Activated B cell treated with CpG ODN at 0.5 μM for 24 hours (primary cell): ENCODE measurements at regions not wholly inside any gene's neighbourhood (a gene's known extent, or its start where the extent isn't known, plus 50 kb on each side); places are given as distances from the start of the nearest gene placed in this dataset.

Experiments
- ATAC-seq: fragments of 200-7000 bp; cut with Tn5 transposase; one replicate; pipeline ENCODE4 v1.10.0; 2021; ENCODE audit warnings: low read depth, mild to moderate bottlenecking, moderate library complexity
- CTCF ChIA-PET: fragments of 350-600 bp; sonication (Branson Sonifier 250); formaldehyde crosslinking; loops from one replicate; lab custom pipeline; 2021; ENCODE audit warnings: antibody characterized with exemption; lab: Charles Lee
- POLR2A ChIA-PET: fragments of 350-600 bp; sonication (Branson Sonifier 250); formaldehyde crosslinking; loops from one replicate; lab custom pipeline; 2021; ENCODE audit warnings: antibody characterized with exemption; lab: Charles Lee
- DNase-seq: peaks from one replicate; pipeline ENCODE4 v3.0.0; 2022
- H3K27ac Mint-ChIP-seq: one replicate; pipeline ENCODE4 v1.8.0; 2020; ENCODE audit warnings: mixed read lengths
- H3K27me3 Mint-ChIP-seq: one replicate; pipeline ENCODE4 v1.8.0; 2021; ENCODE audit warnings: mixed read lengths
- H3K36me3 Mint-ChIP-seq: one replicate; pipeline ENCODE4 v1.8.0; 2021; ENCODE audit warnings: low read depth, mixed read lengths
- H3K4me1 Mint-ChIP-seq: one replicate; pipeline ENCODE4 v1.8.0; 2021; ENCODE audit warnings: mixed read lengths
- H3K4me3 Mint-ChIP-seq: one replicate; pipeline ENCODE4 v1.8.0; 2020; ENCODE audit warnings: mild to moderate bottlenecking, mixed read lengths
- H3K9me3 Mint-ChIP-seq: one replicate; pipeline ENCODE4 v1.8.0; 2020; ENCODE audit warnings: mixed read lengths
- CTCF ChIP-seq: fragments of 200-600 bp; IDR thresholded peaks from one replicate; pipeline ENCODE4 v1.8.0; 2022; ENCODE audit warnings: antibody characterized with exemption, mild to moderate bottlenecking
- intact Hi-C: fragments of 100-400 bp; cut with micrococcal nuclease; formaldehyde crosslinking; loops from one replicate; pipeline ENCODE4 v1.15.1; 2024

- no peak overlapping the region for H3K27ac Mint-ChIP-seq
- no peak for TF ChIP-seq CTCF
- no peak overlapping the region for H3K4me3 Mint-ChIP-seq
- ChIA-PET CTCF (no interaction called here), POLR2A (no interaction called here)
- DNase-seq = no peak
- H3K9me3 Mint-ChIP-seq = no peaks in the 10 kb centered on the region
- intact Hi-C loops = no loop called here
- H3K27me3 Mint-ChIP-seq = peaks cover 13% of the 10 kb centered on the region
- no peaks in the 10 kb centered on the region for H3K36me3 Mint-ChIP-seq
- ATAC-seq = no peak
- H3K4me1 Mint-ChIP-seq = no peaks in the 10 kb centered on the region
Observed at GRCh38 chr2:41912776-41913175, 135.0 kb upstream of the PKDCC start.

GRCh38 chr2:41913311-41913710, 134.5 kb upstream of the PKDCC start:
- no peak overlapping the region for H3K4me3 Mint-ChIP-seq
- H3K9me3 Mint-ChIP-seq = no peaks in the 10 kb centered on the region
- TF ChIP-seq CTCF = no peak
- intact Hi-C loops = no loop called here
- ATAC-seq (no peak), DNase-seq (no peak)
- H3K27me3 Mint-ChIP-seq = peaks cover 11% of the 10 kb centered on the region
- H3K36me3 Mint-ChIP-seq = no peaks in the 10 kb centered on the region
- POLR2A ChIA-PET = no interaction called here
- no peak overlapping the region for H3K27ac Mint-ChIP-seq
- CTCF ChIA-PET = no interaction called here
- H3K4me1 Mint-ChIP-seq = no peaks in the 10 kb centered on the region

- ChIA-PET POLR2A (no interaction called here), CTCF (no interaction called here)
- intact Hi-C loops = no loop called here
- no peak for TF ChIP-seq CTCF
- Mint-ChIP-seq H3K4me1 (no peaks in the 10 kb centered on the region), H3K36me3 (no peaks in the 10 kb centered on the region), H3K27me3 (peaks cover 6% of the 10 kb centered on the region), H3K4me3 (no peak overlapping the region), H3K9me3 (no peaks in the 10 kb centered on the region), H3K27ac (no peak overlapping the region)
- no peak for DNase-seq
- no peak for ATAC-seq
Observed at GRCh38 chr2:41913921-41914609, 133.8 kb upstream of the PKDCC start.

- ATAC-seq (no peak), DNase-seq (no peak)
- no peak overlapping the region for H3K4me3 Mint-ChIP-seq
- ChIA-PET CTCF (no interaction called here), POLR2A (no interaction called here)
- H3K27me3 Mint-ChIP-seq = peaks cover 6% of the 10 kb centered on the region
- intact Hi-C loops = no loop called here
- no peak overlapping the region for H3K27ac Mint-ChIP-seq
- no peak for TF ChIP-seq CTCF
- no peaks in the 10 kb centered on the region for H3K9me3 Mint-ChIP-seq
- H3K36me3 Mint-ChIP-seq = no peaks in the 10 kb centered on the region
- H3K4me1 Mint-ChIP-seq = no peaks in the 10 kb centered on the region
Observed at GRCh38 chr2:41914936-41915335, 132.9 kb upstream of the PKDCC start.

GRCh38 chr2:41916177-41916576, 131.6 kb upstream of the PKDCC start:
- intact Hi-C loops = no loop called here
- no peak overlapping the region for H3K27ac Mint-ChIP-seq
- H3K4me1 Mint-ChIP-seq = no peaks in the 10 kb centered on the region
- POLR2A ChIA-PET = no interaction called here
- TF ChIP-seq CTCF = no peak
- no peak overlapping the region for H3K4me3 Mint-ChIP-seq
- CTCF ChIA-PET = interaction anchor here (1.5 kb wide), 1 partner anchor 170 kb away, joined by 3 read pairs; no protein-coding TSS in a partner anchor
- H3K36me3 Mint-ChIP-seq = no peaks in the 10 kb centered on the region
- no peak for DNase-seq
- H3K9me3 Mint-ChIP-seq = no peaks in the 10 kb centered on the region
- H3K27me3 Mint-ChIP-seq = peaks cover 7% of the 10 kb centered on the region
- no peak for ATAC-seq
